NCI-H2227 treated with DMSO at 0.1 percent for 48 hours (cell line): ENCODE measurements at regions not wholly inside any gene's neighbourhood (a gene's known extent, or its start where the extent isn't known, plus 50 kb on each side); places are given as distances from the start of the nearest gene placed in this dataset.
"Not testable (repeated sequence)": the region's sequence is repeated elsewhere in the genome, so short reads cannot be mapped to it uniquely, and the experiment has no call there.

ENCODE experiments used
- DNase-seq: peaks from one replicate; lab custom pipeline; 2025; lab: John Stamatoyannopoulos, UW

DNA sequence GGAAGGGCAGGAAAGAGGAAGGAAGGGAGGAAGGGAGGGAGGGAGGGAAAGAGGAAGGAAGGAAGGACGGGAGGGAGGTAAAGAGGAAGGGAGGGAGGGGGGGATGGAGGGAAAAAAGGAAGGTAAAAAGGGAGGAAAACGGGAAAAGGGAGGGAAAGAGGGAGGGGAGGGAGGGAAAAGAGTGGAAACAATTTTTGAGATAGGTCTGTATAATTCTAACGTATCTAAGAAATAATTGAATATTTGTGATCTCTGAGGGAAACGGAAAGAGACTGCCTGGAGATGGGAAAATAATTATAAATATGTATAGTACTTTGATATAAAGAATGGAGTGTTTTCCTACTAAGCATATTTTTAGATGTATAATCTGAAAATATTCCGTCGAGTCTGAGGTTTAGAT is 158.2 kb upstream of the FOXK1 start:
- no peak for DNase-seq

DNA sequence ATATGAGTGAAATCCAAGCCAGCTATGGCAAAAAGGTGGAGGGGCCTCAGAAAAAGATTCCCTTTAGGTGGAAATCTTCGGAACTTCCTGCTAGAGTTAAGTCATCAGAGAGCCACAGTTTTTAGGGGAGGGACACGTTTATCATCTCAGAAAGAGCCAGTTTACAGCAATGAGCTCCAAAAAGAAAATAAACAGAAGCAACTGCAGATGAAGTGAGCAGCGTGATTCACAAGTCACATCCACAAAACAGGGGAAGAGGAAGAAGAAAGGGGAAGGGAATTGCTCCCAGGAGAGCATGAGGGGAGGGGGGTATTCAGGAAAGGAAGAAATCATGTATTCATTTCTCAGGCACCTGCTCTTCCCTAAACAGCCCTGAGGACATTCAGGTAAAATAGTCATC is 156.2 kb upstream of the FOXK1 start:
- DNase-seq: no peak

DNA sequence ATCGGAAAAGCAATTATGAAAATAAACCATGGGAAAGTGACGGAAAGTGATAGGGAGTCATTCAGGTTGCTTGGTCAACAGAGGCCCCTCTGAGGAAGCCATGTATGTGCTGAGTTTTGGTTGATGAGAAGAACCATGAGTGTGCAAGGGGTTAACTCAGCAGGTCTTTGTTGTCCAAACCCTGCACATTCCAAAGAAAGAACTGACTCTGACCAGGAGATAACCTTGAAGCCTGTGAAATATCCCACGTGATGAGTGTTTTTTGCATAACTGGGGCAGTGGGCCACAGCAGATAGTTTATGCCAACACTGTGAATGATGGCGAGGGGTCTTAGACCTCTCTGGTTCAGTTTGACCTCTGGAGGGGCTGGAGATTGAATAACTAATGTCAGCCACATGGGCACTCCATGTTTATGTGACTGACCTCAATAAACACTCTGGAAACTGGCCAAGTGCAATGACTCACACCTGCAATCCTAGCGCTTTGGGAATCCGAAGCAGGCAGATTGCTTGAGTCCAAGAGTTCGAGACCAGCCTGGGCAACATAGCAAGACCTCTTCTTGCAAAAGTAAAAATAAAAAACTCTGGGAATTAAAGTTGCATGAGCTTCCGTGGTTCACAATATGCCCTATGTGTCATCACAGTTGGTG is 154.0 kb upstream of the FOXK1 start:
- DNase-seq: no peak

DNA sequence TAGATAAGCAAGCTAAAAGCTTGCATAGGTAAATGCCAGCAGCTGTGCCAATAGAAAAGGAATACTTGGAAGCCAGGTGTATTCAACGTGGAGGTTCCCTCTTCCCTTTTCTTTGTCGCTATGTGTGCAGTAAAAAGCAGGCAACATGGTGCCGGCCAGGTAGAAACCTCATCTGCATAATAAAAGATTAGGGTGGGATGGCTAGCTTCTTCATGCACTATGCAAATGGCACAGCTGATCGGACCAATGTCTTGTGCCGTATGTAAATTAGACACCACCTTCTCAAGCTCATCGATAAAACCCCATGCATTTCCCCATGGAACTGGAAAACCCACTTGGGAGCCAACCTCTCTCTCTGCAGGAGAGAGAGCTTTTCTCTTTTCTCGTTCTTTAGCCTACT is 150.9 kb upstream of the FOXK1 start:
- DNase-seq: no peak

DNA sequence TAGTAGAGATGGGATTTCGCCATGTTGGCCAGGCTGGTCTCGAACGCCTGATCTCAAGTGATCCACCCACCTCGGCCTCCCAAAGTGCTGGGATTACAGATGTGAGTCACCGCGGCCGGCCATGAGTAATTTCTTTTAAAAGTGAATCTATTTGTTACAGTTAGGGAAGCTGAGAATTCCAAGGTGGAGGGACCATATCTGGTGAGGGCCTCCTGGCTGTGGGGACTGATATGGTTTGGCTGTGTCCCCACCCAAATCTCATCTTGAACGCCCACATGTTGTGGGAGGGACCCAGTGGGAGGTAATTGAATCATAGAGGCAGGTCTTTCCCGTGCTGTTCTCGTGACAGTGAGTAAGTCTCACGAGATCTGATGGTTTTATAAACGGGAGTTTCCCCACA is 148.8 kb upstream of the FOXK1 start:
- not testable (repeated sequence) for DNase-seq

DNA sequence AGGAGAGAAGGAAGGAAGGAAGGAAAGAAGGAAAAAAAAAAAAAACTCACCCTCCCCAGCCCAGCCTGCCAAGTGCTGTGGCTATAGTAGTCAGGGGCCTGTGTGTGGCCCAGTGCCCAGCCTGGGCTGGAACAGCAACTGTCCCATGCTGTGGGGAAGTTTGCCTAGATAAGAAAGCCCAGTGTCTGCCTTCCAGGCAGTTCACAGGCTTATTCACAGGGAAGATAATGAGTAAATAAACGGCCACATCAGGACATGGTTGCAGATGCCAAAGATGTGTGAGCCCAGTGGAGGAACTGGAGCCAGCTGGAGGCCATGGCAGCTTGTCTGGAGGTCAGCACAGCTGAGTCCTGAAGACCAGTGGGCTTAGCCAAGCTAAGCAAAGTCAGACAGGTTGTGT is 132.4 kb upstream of the FOXK1 start:
- DNase-seq: no peak

DNA sequence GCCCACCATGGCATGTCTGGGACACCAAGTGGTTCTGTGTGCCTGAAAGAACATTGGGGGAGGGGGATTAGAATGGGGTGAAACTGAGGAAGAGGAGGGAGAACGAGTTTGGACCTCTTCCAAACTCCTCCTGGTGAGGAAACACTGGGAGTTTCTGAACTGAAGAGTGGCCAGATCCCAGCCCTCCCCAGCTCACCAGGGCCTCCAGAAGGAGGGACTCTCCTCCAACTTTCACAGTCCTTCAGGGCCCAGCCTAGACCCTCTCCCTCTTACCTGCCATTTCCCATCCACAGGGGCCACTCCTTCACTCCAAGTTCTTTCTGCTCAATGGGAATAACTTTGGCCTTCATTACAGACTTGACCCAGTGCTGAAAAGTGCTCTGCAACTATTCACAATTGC is 132.0 kb upstream of the FOXK1 start:
- DNase-seq: no peak

DNA sequence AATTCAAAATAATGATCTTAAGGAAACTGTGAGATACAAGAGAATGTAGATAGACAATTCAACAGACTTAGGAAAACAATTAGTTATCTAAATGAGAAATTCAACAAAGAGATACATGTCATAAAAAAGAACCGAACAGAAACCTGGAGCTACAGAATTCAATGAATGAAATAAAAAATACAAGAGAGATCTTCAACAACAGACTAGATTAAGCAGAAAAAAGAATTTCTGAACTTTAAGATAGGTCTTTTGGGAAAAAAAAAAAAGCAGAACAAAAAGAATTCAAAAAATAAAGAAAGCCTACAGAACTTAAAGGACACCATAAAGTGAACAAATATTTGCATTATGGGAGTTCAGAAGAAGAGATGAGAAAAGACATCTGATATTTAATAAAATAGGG is 129.1 kb upstream of the FOXK1 start:
- no peak for DNase-seq

DNA sequence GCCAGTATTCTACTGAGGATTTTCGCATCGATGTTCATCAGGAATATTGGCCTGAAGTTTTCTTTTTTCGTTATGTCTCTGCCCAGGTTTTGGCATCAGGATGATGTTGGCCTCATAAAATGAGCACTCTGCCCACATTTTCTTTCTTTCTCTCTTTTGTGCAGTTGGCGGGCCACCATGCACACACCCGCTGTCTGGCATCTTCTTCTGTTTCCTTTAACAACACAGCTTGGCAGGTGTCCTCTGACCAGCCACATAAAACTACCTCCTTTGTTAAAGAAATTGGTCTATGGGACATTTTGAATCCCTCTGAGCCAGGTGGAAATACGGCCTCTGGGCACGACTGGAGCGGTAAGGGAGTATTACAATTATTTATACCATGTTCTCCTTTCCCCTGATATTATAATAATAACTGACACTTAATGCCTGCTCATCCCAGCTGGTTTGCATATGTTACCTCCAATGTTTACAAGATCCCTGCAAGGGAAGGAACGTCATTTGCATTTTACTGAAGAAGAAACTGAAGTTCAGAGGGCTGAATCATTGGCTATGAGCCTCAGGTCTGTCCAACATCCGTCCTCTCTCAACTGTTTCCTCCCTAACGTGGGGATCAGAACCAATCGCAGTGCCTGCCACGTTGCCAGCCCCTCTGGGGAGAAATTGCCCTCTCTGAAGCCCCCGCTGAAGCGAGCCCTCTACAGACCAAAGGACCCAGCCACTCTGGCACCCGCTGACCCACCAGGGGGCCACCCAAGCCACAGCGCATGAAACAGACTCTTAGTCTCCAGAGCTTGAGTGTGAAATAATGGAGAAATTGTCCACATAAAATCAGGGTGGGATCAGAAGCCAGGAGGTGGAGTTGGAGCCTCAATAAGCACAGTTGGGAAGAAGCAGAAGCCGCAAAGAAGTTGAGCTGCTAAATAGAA is 125.0 kb upstream of the FOXK1 start:
- no peak for DNase-seq

DNA sequence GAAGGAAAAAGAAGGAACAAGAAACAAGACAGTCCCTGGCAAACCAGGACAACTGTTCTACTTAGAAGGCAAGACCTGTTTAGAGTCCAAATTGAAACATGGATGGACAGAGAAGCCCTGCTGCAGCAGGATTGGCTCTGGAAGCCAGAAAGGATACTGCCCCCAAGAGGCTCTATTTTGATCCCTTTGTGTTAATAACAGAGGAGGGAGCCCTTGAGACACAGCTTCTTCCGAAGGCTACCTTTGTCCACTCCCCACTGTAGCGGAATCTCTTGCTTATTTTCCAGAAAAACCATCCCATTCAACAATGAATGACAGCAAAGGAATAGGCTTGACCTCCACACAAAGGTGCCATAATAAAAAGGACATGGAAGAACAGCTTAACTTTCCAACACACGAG is 120.3 kb upstream of the FOXK1 start:
- DNase-seq: no peak

DNA sequence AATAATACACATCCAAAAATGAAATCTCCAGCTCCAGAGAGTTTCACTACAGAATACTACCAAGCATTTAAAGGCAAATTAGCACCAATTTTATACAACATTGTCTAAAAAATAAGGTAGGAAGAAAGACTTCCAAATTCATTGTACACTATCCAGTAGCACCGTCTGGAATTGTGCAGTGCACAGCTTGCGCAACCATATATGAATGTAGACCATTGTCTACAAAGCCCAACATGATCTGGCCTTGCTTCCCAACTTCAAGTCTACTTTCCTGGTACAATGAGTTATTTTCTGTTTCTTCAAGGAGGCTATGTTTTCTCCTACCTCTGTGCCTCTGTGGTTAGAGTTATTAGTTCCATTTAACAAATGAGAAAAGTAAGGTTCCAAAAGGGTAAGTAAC is 115.4 kb upstream of the FOXK1 start:
- no peak for DNase-seq

DNA sequence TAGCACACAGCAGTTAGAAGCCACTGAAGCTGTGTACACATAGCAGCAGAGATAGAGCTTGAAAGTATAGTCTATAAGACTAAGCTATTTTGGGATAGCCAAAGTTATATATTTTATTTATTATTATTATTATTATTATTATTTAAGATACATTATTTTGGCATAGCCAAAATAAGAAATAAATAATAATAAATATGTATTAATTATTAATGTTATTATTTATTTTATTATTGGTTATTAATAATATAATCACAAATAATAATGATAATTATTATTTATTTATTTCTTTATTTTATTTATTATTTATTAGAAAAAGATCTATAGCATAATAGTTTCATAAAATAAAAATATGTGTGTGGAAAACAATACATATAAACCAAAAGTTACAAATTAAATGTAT is 107.2 kb upstream of the FOXK1 start:
- no peak for DNase-seq

DNA sequence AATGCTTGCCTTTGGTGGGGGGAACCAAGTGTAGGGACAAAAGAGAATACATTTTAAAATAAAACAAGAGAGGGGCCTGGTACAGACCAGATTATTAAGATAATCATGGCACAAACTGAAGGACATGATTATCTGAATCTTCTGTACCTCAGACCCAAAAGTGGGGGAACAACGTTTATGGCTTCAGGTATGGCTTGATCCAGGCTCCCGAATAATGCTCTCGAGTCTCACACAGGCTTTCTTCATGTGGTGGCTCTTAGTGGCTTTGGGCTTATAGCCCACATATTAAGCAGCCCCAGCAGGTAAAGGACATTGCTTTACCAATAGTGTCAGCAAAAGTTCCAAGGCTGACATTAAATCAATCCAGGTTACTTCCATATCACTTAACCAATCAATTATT is 106.8 kb upstream of the FOXK1 start:
- no peak for DNase-seq

DNA sequence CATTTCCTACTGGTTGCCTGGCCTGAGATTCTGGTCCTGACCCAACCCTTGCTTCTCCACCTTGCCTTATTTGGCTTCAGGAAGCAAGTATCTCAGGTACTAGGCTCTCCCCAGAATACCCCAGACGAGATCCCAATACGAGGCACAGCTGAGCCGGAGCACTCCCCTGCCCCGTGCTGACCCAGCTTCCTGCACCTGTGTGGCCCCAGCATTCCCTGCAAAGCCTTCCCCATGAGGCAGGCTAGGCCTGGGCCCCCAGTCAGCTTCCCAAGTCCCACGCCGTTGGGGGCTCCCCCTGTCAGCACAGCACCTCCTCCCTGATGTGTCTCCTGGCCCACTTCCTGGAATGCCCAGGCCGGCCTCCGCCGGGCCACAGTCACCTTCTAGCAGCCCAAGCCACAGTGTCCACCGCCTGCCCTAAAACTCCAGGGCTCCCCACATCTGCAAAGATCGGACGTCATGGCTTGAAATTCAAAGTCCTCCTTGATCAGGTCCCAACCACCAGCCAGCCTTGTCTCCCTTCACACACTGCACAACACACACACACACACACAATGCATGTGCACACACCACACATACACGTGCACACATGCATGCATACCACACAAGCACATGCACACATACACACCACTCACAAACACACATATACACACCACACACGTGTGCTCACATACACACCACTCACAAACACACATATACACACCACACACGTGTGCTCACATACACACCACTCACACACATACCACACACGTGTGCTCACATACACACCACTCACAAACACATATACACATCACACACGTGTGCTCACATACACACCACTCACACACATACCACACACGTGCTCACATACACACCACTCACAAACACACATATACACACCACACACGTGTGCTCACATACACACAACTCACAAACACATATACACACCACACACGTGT is 78.9 kb upstream of the FOXK1 start:
- no peak for DNase-seq

DNA sequence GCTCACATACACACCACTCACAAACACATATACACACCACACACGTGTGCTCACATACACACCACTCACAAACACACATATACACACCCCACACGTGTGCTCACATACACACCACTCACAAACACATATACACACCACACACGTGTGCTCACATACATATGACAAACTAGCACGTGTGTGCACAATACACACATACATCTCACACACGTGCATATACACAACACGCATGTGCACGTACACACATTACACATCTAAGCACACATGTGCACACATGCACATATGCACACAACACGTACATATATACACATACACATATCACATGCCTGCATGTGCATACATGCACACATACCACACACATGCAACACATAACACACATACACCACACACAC is 78.3 kb upstream of the FOXK1 start:
- DNase-seq: no peak

DNA sequence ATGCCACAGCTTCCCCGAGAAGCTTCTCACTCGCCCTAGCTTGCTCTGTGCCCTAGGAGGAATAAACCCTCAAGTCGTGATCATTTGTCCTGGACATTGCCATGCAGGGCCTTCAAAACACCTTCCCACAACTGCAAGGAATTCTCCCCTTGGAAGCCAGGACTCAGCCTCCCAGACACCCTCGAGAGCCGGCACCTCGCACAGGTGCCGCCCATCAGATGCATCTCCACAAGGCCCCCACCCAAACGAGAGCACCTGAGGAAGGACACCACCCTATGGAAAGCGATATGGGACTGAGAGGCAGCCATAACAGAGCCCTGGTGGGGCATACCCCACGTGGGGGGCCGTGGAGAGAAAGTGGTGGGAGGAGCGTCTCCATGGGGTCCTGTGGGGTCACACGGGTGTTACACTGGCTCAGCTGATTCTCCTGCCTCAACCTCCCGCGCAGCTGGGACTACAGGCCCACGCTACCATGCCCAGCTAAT is 77.6 kb upstream of the FOXK1 start:
- DNase-seq: no peak

DNA sequence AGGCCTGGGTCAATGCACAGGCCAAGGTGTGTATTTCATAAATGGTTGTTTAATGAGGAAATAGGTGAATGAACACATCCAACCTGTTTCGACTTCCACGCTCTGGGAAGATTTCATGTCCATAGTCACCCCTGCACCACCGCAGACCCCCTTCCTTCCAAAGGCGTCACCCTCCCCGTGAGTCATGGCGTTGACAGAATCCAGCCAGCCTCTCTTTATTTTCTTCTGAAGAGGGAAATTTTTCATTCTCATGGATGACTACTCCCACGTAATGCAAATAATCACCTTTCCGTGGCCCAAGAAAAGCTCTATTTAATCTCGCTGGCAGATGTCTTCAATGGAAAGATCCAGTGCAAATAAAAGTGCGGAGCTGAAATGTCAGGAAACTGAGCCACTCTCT is 75.3 kb upstream of the FOXK1 start:
- no peak for DNase-seq

DNA sequence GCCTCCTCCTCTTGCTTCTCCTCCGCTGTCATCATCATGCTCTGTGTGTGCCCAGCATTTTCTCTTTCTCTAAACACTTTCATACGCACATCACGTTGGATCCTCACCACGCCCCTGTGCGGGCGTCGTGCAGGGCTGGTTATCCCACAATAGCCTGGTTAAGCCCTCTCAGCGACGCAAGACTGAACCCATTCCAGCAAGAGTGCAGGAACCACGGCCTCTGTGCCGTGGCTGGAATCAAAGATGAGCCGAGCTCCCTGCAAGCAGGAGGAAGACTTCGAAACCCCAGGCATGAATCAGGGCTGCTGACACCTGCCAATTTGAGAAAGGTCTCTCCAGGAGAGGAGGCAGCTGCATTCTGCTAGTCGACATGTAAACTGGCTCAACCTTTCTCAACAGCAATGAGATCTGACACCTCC is 74.8 kb upstream of the FOXK1 start:
- DNase-seq: no peak

DNA sequence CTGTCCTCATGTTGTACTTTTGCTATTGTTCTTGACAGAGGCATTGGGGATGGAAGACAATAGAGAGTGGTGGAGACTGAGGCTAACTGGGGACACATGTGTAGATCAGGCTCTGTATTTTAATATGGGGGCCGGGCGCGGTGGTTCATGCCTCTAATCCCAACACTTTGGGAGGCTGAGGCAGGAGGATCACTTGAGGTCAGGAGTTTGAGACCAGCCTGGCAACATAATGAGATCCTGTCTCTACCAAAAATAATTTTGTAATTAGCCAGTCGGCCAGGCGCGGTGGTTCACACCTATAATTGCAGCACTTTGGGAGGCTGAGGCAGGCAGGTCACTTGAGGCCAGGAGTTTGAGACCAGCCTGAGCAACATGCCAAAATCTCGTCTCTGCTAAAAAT is 72.5 kb upstream of the FOXK1 start:
- DNase-seq: not testable (repeated sequence)

DNA sequence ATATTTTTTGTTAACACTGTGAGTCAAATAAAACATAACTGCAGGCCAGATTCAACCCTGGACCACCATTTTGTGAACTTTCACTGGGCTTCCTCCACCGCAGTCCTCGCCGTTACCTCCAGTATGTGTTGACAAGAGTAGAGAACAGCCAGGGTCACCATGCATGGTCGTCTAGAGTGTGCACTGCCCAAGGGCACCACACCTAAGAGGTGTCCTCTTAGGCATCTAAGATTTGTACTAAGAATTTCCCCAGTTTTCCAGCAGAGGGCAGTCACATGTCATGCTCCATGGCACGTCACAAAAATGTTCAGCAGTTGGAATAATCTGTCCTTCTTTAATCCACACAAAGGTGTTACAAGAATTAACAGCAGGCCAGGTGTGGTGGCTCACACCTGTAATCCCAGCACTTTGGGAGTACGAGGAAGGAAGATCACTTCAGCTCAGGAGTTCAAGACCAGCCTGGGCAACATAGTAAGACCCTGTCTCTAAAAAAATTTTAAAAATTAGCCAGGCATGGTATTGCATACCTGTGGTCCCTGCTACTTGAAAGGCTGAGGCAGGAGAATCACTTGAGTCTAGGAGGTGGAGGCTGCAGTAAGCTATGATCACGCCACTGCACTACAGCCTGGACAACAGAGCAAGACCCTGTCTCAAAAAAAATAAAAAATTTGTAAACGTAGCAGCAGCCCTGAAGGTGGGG is 71.2 kb upstream of the FOXK1 start:
- no peak for DNase-seq

DNA sequence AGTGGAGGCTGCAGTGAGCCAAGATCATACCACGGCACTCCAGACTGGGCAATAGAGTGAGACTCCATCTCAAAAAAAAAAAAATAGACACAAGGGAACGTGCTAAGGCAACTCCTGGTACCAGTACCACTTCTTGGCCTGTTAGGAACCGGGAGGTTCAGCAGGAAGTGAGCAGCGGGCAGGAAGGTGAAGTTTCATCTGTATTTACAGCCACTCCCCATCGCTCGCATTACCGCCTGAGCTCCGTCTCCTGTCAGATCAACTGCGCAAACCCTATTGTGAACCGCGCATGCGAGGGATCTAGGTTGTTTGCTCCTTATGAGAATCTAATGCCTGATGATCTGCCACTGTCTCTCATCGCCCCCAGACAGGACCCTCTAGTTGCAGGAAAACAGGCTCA is 69.9 kb upstream of the FOXK1 start:
- DNase-seq: no peak
